Prostate gland (tissue), 2 donors: ENCODE measurements at regions not wholly inside any gene's neighbourhood (a gene's known extent, or its start where the extent isn't known, plus 50 kb on each side); places are given as distances from the start of the nearest gene placed in this dataset.

Source experiments
- POLR2A ChIP-seq: fragments of 450-650 bp; IDR thresholded peaks from one replicate; pipeline ENCODE4 v1.6.1; 2016; ENCODE audit warnings: antibody characterized with exemption, mild to moderate bottlenecking
- TF ChIP-seq, protein P1 (sequence below), 4 experiments: fragments of 200-600 bp in 2 of 4; fragments of 450-650 bp in 2 of 4; sonication (generic) in 2 of 4; IDR thresholded peaks; 1 replicate in 3 of 4; 2 replicates in 1 of 4; pipeline ENCODE4 v1.5.1; 2016 to 2019; ENCODE audit warnings: antibody characterized with exemption in 4 of 4, mild to moderate bottlenecking in 2 of 4, moderate library complexity in 2 of 4

GRCh38 chr5:130514984-130515690 is 610.9 kb downstream of the CHSY3 start:
- TF ChIP-seq, protein P1, sequence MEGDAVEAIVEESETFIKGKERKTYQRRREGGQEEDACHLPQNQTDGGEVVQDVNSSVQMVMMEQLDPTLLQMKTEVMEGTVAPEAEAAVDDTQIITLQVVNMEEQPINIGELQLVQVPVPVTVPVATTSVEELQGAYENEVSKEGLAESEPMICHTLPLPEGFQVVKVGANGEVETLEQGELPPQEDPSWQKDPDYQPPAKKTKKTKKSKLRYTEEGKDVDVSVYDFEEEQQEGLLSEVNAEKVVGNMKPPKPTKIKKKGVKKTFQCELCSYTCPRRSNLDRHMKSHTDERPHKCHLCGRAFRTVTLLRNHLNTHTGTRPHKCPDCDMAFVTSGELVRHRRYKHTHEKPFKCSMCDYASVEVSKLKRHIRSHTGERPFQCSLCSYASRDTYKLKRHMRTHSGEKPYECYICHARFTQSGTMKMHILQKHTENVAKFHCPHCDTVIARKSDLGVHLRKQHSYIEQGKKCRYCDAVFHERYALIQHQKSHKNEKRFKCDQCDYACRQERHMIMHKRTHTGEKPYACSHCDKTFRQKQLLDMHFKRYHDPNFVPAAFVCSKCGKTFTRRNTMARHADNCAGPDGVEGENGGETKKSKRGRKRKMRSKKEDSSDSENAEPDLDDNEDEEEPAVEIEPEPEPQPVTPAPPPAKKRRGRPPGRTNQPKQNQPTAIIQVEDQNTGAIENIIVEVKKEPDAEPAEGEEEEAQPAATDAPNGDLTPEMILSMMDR (IDR thresholded peaks at IDR 0.05): no peak
- TF ChIP-seq POLR2A: no peak
